ENCODE measurements at regions not wholly inside any gene's neighbourhood (a gene's known extent, or its start where the extent isn't known, plus 50 kb on each side); places are given as distances from the start of the nearest gene placed in this dataset.
"Not testable (repeated sequence)": the region's sequence is repeated elsewhere in the genome, so short reads cannot be mapped to it uniquely, and the experiment has no call there.

DNA sequence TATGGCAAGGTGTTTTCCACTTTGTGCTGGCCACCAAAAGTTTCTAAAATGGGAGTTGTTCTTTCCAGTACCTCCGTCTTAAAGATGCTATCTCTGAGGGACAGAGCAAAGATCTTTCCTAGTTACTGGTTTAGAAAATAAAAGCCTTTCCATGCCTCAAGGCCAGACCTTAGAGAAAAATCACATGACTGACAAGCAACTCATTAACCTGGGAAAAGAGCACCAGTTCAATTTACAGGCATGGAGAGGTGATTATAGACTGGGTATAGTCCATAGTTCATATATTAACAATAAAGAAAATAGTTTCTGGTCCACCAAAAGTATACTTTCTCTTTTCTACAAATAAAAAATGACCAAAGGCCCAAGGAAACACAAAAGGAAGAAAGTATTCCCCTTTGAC is 230.7 kb downstream of the TOX3 start:
- ATAC-seq: no peak

DNA sequence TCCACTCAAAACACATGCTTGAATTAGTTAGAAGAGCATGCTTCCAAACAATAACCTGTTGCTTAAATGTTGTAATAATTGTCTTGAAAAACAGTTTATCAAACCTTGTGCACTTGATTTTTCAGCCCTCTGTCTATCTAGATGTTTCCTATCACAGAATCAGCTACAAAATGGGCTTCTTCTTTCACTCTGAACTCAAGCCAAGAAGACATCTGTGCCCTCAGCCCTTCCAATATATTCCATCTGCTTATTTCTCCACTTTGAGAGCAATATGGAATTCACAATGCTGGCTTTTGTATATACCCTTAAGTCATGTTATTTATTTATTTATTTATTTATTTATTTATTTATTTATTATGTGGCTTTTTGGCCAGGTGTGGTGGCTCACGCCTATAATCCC is 234.2 kb downstream of the TOX3 start:
- intact Hi-C loops (cut with DNase I): no loop called here
- no peak for DNase-seq (ENCODE audit: missing footprints)
- ATAC-seq: no peak

More for the DNA sequence above, 230.7 kb downstream of the TOX3 start:
- intact Hi-C loops (cut with DNase I): no loop called here
- DNase-seq (ENCODE audit: missing footprints): no peak

DNA sequence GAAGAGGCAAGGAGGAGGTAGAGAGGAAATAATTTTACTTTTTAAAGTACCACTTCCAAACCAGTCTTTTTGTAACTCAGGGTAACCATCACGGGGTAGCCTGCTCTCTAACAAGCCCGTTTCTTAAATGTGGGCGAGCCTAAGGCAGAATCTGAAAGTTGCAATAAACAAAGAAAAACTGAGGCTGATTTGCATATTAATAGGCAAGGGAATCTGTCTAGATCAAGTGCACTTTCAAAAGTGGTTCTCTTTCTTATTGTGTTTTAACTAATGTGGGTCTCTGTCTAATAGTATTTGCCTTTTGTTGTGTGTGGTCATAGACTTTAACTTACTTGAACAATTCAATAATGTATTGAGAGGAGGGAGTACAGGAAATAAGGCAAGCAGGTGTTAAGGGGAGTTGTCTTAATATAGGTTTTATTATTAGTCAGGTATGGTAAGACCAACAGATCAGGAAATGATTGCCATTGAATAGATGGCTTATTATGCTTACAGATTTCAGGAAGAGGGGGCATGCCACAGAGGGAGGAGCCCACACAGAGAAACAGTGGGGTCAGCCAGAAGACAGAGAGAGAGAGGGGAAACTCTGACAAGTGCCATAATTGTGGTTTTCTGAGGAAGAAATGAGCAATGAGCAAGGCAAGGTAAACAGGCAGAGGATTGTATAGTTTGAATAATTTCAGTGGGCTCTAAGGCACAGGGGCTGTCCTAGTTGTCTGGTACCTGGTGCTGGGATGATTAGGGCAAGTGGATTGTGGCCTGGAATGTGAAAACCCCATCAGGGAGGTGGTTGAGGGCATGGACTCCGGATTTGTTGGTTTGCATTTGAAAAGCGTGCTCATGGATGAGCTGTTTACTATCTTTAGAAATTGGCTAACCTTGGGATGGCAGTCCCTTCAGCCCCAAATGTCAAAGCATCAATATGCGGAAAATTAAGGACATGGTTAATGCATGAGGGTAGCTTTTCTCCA is 237.2 kb downstream of the TOX3 start:
- no peak for DNase-seq (ENCODE audit: missing footprints)
- intact Hi-C loops (cut with DNase I): no loop called here
- ATAC-seq: no peak

- intact Hi-C loops (cut with DNase I): no loop called here
- ATAC-seq (no peak), DNase-seq (ENCODE audit: missing footprints) (no peak)
These were observed 238.9 kb downstream of the TOX3 start for GRCh38 chr16:52308051-52308450.

- intact Hi-C loops (cut with DNase I): no loop called here
- ATAC-seq (no peak), DNase-seq (ENCODE audit: missing footprints) (no peak)
These were observed 245.9 kb downstream of the TOX3 start for GRCh38 chr16:52301026-52301425.

DNA sequence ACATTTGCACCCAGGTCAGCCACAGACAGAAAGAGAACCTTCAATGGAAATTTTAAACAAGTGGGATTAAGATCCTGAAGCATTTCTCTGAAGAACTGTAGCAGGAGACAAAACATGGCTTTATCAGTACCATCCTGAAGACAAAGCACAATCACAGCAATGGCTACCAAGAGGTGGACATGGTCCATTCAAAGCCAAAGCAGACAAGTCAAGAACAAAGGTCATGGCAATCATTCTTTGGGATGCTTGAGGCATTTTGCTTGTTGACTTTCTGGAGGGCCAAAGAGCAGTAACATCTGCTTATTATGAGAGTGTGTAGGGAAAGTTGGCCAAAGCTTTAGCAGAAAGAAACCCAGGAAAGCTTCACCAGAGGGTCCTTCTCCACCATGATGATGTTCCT is 248.2 kb downstream of the TOX3 start:
- intact Hi-C loops (cut with DNase I): no loop called here
- ATAC-seq: no peak
- no peak for DNase-seq (ENCODE audit: missing footprints)

DNA sequence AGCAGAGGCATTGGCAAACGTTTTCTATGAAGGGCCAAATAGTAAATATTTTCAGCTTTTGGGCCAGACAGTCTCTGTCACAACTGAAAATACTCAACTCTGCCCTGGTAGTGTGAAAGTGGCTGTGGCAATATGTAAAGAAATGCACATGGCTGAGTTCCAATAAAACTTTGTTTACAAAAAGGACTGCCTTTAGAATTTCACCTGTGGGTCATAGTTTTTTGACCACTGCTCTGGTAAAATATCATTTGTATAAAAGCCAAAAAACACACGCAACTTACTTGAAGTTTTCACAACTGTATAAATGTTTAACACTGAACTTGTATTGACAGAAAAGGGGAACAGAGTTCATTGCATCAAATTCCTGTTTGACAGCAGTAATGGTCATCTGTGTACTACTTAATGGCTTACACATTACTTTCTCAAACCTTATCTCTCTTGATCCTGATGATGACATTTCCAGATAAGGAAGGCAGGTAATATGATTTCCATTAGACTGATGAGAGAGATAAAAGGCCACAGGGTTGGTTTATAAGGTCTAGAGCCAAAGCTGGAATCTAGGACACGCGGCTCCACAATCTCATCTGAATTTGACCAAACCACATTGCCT is 250.1 kb downstream of the TOX3 start:
- intact Hi-C loops (cut with DNase I); ATAC-seq; DNase-seq (ENCODE audit: missing footprints): not testable (repeated sequence)

- intact Hi-C loops (cut with DNase I): no loop called here
- no peak for ATAC-seq
- DNase-seq (ENCODE audit: missing footprints): no peak
These were observed 250.9 kb downstream of the TOX3 start for GRCh38 chr16:52296076-52296475.

DNA sequence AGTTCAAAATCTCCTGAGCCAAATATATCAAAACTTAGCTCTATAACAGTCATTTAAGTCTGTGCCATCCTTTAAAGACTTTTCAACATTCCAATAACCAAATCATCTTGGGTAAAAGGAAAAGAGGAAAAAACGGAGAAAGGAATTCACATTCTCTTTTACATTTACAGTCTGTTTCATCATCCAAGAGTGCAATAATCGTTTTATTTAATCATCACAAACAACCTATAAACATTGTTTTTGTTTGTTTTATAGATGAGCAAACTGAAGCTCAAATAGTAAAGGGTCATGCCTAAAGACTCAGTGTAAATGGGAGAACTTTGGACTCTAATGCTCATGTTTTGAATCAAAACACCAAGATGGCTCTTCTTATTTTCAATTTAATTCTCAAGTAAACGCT is 252.3 kb downstream of the TOX3 start:
- no peak for ATAC-seq
- DNase-seq (ENCODE audit: missing footprints): no peak
- intact Hi-C loops (cut with DNase I): no loop called here

- intact Hi-C loops (cut with DNase I): no loop called here
- no peak for ATAC-seq
- DNase-seq (ENCODE audit: missing footprints): no peak
These were observed 253.7 kb downstream of the TOX3 start for GRCh38 chr16:52293204-52293603.

GRCh38 chr16:52283584-52284375 is 263.2 kb downstream of the TOX3 start:
- DNase-seq (ENCODE audit: missing footprints) (no peak), ATAC-seq (no peak)
- intact Hi-C loops (cut with DNase I): no loop called here

- intact Hi-C loops (cut with DNase I): no loop called here
- ATAC-seq (no peak), DNase-seq (ENCODE audit: missing footprints) (no peak)
These were observed 263.9 kb downstream of the TOX3 start for GRCh38 chr16:52283018-52283417.

DNA sequence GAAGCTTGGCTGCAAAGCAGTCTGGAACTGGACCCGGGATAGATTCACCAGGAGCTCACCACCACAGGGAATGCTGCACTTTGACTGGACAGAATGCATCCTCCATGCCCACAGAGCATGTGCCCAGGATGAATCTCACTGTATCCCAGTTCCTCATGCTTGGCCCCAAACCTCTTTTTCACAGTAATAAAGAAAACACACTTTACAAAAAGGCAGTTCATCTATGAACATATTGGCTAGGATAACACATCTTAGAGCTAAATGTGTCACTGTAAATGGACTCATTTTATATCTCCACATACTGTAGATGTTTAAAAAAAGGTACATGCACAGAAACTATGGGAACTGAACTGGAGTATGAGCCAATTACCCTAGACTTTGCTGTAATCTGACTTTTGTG is 266.9 kb downstream of the TOX3 start:
- intact Hi-C loops (cut with DNase I): no loop called here
- DNase-seq (ENCODE audit: missing footprints): no peak
- no peak for ATAC-seq

DNA sequence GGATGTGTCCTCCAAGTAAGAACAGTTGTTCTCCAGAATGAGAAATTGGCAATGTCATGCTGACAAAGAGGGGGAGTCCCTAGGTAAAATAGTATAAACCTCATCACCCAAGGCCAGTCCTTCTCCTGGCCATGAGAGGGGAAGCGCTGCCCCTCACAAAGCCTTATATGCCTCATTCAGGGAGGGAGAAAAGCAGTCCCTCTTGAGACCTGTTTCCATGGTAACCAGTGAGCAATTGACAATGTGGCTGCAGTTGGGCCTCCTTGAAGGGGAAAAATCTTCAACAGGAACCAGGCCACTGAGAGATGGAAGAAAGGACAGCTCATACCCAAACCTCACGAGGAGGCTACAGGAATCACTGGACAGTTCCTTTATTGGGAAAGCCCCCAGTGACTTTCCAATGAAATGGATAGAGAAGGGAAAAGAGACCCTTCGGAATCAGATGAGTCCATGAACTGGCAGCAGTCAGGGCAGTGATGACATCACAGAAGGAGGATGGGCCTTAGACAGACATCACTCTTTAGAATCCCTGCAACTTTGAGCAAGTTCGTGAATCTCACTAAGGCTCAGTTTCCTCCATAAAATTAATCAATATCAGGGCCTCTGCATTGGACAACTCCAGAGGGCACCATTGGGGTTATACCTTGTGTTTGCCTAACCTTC is 275.7 kb downstream of the TOX3 start:
- intact Hi-C loops (cut with DNase I): no loop called here
- DNase-seq (ENCODE audit: missing footprints): no peak
- ATAC-seq: no peak

- no peak for DNase-seq (ENCODE audit: missing footprints)
- intact Hi-C loops (cut with DNase I): no loop called here
- ATAC-seq: no peak
These were observed 281.5 kb downstream of the TOX3 start for GRCh38 chr16:52265446-52265861.

GRCh38 chr16:52257534-52257933 is 289.4 kb downstream of the TOX3 start:
- DNase-seq (ENCODE audit: missing footprints): no peak
- ATAC-seq: no peak
- intact Hi-C loops (cut with DNase I): no loop called here

DNA sequence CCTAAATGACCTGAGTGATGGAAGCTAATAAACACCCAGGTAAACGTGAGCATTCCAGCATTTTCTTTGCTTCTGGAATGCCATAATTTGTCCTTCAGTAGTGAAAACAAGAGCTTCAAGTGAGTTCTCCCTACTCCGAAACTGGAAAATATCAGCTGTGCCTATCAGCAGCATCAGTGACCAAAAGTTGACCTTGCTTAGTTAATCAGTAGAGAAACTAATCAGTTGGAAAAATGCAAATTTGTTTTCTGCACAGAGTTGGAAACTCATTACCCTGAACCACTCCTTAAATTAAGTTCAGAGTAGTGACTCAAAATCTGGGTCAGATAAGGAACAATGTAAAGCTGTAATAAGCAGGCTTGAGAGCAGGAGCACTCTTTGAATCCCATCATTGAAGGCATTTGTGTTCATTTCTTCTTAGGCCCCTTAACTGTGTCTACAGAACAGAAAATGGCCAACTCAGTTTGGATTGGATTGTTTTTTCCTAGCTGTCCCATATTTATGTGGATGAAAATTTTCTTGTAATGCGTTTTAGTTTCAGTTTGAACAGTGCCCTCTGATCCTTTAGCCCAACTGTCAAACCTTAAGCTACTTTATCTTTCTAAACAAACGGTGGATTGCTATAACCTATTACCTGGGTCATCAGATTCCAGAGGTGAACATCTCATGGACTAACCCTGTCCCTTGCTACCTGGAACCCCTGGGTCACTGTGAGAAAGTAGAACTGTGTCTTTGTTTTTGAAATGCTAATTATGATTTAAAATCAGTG is 290.4 kb downstream of the TOX3 start:
- intact Hi-C loops (cut with DNase I): no loop called here
- no peak for ATAC-seq
- DNase-seq (ENCODE audit: missing footprints): no peak

DNA sequence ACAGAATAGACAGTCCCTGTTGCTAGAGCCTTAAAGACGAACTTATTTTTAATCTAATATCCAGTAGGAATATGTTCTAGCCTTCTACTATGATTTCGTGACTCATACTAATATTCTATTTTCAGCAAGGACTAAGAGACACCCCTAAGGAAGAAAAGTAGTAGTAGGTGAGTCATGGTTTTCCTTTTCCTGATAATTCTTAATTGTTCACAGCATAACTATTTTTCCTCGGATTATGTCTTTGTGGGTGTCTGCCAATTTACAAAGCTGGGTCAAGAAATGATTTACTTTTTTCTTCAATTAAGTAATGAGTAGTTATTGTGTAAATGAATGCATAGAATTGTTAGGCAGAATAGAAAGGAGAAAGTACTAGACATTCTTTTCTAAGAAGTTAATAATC is 292.2 kb downstream of the TOX3 start:
- intact Hi-C loops (cut with DNase I): no loop called here
- no peak for ATAC-seq
- no peak for DNase-seq (ENCODE audit: missing footprints)
